ENCODE measurements at regions not wholly inside any gene's neighbourhood (a gene's known extent, or its start where the extent isn't known, plus 50 kb on each side); places are given as distances from the start of the nearest gene placed in this dataset.

DNA sequence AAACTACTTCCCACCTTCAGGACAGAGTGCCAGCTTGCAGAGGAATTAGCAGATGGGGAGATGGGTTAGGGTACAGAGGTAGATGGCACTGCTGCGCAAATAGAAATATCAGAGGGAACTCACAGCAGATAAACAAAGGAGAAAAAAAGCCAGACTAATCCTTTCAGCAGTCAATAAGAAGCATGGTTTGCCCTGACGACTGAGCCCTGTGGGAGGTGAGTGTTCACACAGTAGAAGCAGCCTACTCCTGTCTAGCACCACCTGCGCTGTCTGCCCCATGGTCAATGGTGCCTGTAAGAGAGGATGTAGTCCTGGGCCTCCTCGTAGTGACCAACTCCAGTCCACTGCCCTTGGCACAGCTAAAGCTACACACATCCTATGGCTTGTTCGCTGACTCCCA, 174.1 kb downstream of the IBTK start:
- TF ChIP-seq CTCF (IDR thresholded peaks at IDR 0.05; ENCODE audit: borderline replicate concordance, extremely low read depth, low read length, poor library complexity, severe bottlenecking) (no peak), EZH2 (IDR thresholded peaks at IDR 0.05; ENCODE audit: borderline replicate concordance, low read depth, low read length, severe bottlenecking) (no peak)

All from DND-41 (cell line).